ENCODE measurements at regions not wholly inside any gene's neighbourhood (a gene's known extent, or its start where the extent isn't known, plus 50 kb on each side); places are given as distances from the start of the nearest gene placed in this dataset.

DNA sequence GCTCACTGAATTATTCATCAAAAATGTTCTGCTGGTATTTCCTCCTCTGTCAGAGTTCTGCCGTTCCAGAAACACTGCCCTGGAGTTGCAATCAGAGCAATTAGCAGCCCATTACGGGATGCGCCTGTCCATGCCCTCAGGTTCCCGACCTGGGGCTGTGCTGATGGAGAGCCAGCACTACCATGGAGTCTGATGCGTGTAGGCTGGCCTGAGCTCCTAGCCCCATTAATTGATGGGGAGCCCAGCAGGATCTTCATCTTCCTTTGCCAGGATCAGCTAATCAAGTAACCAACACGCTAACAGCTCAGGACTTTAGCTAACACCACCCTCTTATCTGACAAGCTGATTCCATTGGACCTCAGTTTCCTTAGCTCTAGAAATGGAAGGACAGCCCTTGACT lies 164.2 kb downstream of the ABHD5 start:
- Mint-ChIP-seq H3K9me3 (ENCODE audit: low read depth, unreplicated experiment) (no peaks in the 10 kb centered on the region), H3K4me3 (ENCODE audit: low read depth, unreplicated experiment) (no peak overlapping the region), H3K27me3 (ENCODE audit: unreplicated experiment) (peaks cover 58% of the 10 kb centered on the region), H3K36me3 (ENCODE audit: insufficient read depth, unreplicated experiment) (no peaks in the 10 kb centered on the region), H3K27ac (ENCODE audit: unreplicated experiment) (no peak overlapping the region), H3K4me1 (ENCODE audit: low read depth, unreplicated experiment) (peaks cover 22% of the 10 kb centered on the region)
- BruUV-seq (replicated peaks): no TSS peak
- TF ChIP-seq, protein P1, sequence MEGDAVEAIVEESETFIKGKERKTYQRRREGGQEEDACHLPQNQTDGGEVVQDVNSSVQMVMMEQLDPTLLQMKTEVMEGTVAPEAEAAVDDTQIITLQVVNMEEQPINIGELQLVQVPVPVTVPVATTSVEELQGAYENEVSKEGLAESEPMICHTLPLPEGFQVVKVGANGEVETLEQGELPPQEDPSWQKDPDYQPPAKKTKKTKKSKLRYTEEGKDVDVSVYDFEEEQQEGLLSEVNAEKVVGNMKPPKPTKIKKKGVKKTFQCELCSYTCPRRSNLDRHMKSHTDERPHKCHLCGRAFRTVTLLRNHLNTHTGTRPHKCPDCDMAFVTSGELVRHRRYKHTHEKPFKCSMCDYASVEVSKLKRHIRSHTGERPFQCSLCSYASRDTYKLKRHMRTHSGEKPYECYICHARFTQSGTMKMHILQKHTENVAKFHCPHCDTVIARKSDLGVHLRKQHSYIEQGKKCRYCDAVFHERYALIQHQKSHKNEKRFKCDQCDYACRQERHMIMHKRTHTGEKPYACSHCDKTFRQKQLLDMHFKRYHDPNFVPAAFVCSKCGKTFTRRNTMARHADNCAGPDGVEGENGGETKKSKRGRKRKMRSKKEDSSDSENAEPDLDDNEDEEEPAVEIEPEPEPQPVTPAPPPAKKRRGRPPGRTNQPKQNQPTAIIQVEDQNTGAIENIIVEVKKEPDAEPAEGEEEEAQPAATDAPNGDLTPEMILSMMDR (IDR thresholded peaks at IDR 0.05; ENCODE audit: unreplicated experiment): no peak
- CTCF ChIA-PET: interaction anchor here (0.8 to 2.0 kb wide), 4 partner anchors 10 to 344 kb away, joined by 3 to 12 read pairs (median 7); no protein-coding TSS in a partner anchor
- DNase-seq: no peak
- intact Hi-C loops (cut with micrococcal nuclease; ENCODE audit: unreplicated experiment): loop anchor here (5.0 kb wide), 1 partner anchor 342 kb away; no protein-coding TSS in a partner anchor

DNA sequence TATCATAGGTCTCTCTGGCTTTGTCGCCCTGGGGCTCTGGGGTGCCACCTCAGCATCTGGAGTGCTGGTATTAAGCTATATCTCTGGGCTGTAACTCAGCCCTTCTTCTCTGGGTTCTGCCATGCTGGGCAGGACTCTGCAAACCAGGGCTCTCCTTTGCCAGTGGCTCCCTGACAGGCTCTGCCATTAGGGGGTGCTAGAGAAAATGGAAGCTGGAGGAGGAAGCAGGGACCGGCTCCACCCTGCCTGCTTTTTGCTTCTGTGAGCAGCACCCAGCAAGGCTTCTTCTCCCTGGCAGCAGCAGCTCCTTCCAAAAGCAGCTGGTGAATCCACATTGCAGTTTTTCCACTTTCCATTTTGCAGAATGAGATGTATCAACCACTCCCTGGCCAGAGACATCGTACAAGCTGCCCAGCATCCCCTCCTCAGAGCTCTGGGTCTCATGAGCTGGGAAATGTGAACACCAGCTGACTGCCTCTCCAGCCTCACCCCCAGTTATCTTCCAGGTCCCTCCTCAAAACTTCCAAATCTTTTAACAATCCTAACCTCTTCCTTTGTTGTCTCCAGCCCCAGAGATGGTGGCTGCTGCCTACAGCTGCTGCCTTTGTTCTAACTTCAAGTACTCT lies 165.0 kb downstream of the ABHD5 start:
- BruUV-seq (replicated peaks): no TSS peak
- H3K36me3 Mint-ChIP-seq (ENCODE audit: insufficient read depth, unreplicated experiment): no peaks in the 10 kb centered on the region
- H3K4me3 Mint-ChIP-seq (ENCODE audit: low read depth, unreplicated experiment): no peak overlapping the region
- H3K4me1 Mint-ChIP-seq (ENCODE audit: low read depth, unreplicated experiment): peaks cover 22% of the 10 kb centered on the region
- H3K9me3 Mint-ChIP-seq (ENCODE audit: low read depth, unreplicated experiment): no peaks in the 10 kb centered on the region
- intact Hi-C loops (cut with micrococcal nuclease; ENCODE audit: unreplicated experiment): loop anchor here (5.0 kb wide), 1 partner anchor 342 kb away; no protein-coding TSS in a partner anchor
- DNase-seq: peak; percentile 82
- CTCF ChIA-PET: interaction anchor here (0.8 to 2.0 kb wide), 8 partner anchors 9 to 343 kb away, joined by 3 to 12 read pairs (median 3); no protein-coding TSS in a partner anchor
- H3K27me3 Mint-ChIP-seq (ENCODE audit: unreplicated experiment): peaks cover 58% of the 10 kb centered on the region
- H3K27ac Mint-ChIP-seq (ENCODE audit: unreplicated experiment): no peak overlapping the region
- TF ChIP-seq, protein P1 (IDR thresholded peaks at IDR 0.05; ENCODE audit: unreplicated experiment): peak; percentile 53

DNA sequence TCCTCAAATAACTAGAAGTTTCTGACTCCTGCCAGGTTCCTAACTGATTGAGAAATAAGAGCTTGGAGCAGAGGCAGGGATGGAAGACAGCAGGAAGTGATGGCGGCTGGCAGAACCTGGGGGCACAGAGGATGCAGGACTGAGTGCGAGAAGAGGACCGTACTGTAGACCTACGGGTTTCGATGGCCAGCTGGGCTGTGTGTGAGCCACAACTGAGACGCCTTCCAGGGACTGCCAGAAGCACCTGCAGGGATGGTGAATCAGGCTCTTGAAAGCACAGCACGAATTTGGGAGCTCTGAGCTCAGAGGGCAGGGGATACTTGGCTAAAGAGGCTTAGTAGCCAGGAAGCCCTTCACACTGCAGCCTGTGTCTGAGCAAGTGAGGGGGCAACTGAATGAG lies 165.6 kb downstream of the ABHD5 start:
- no peak overlapping the region for H3K27ac Mint-ChIP-seq (ENCODE audit: unreplicated experiment)
- CTCF ChIA-PET: interaction anchor here (0.8 to 2.0 kb wide), 7 partner anchors 10 to 343 kb away, joined by 3 to 12 read pairs (median 3); no protein-coding TSS in a partner anchor
- no peaks in the 10 kb centered on the region for H3K9me3 Mint-ChIP-seq (ENCODE audit: low read depth, unreplicated experiment)
- intact Hi-C loops (cut with micrococcal nuclease; ENCODE audit: unreplicated experiment): loop anchor here (5.0 kb wide), 1 partner anchor 341 kb away; no protein-coding TSS in a partner anchor
- TF ChIP-seq, protein P1 (IDR thresholded peaks at IDR 0.05; ENCODE audit: unreplicated experiment): no peak
- peaks cover 62% of the 10 kb centered on the region for H3K27me3 Mint-ChIP-seq (ENCODE audit: unreplicated experiment)
- H3K36me3 Mint-ChIP-seq (ENCODE audit: insufficient read depth, unreplicated experiment): no peaks in the 10 kb centered on the region
- peaks cover 22% of the 10 kb centered on the region for H3K4me1 Mint-ChIP-seq (ENCODE audit: low read depth, unreplicated experiment)
- no TSS peak for BruUV-seq (replicated peaks)
- DNase-seq: no peak
- no peak overlapping the region for H3K4me3 Mint-ChIP-seq (ENCODE audit: low read depth, unreplicated experiment)

DNA sequence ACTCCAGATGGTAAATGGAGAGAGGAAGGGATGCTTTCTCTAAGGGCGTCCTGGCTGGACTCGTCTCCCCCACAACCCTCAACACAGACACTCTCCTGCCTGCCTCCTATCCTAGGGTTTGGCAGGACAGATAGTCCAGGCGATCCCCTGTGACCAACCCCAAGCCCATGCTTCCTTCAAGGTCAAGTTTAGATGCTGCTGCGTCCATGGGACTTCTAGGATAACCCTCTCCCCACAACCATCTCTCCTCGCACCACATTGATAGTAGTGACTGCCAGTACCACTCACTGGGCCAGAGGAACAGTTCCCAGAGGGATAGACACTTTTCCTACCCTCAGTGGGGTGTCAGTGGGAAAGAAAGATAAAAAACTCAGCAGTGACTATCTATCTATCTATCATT lies 166.0 kb downstream of the ABHD5 start:
- intact Hi-C loops (cut with micrococcal nuclease; ENCODE audit: unreplicated experiment): loop anchor here (5.0 kb wide), 1 partner anchor 341 kb away; no protein-coding TSS in a partner anchor
- TF ChIP-seq, protein P1 (IDR thresholded peaks at IDR 0.05; ENCODE audit: unreplicated experiment): no peak
- no peak overlapping the region for H3K4me3 Mint-ChIP-seq (ENCODE audit: low read depth, unreplicated experiment)
- no peak overlapping the region for H3K27ac Mint-ChIP-seq (ENCODE audit: unreplicated experiment)
- peaks cover 22% of the 10 kb centered on the region for H3K4me1 Mint-ChIP-seq (ENCODE audit: low read depth, unreplicated experiment)
- BruUV-seq (replicated peaks): no TSS peak
- H3K36me3 Mint-ChIP-seq (ENCODE audit: insufficient read depth, unreplicated experiment): no peaks in the 10 kb centered on the region
- peaks cover 66% of the 10 kb centered on the region for H3K27me3 Mint-ChIP-seq (ENCODE audit: unreplicated experiment)
- CTCF ChIA-PET: interaction anchor here (1.1 to 2.0 kb wide), 4 partner anchors 14 to 342 kb away, joined by 3 to 12 read pairs (median 7); no protein-coding TSS in a partner anchor
- DNase-seq: no peak
- H3K9me3 Mint-ChIP-seq (ENCODE audit: low read depth, unreplicated experiment): no peaks in the 10 kb centered on the region
